GM23338 (cell line): ENCODE measurements at regions not wholly inside any gene's neighbourhood (a gene's known extent, or its start where the extent isn't known, plus 50 kb on each side); places are given as distances from the start of the nearest gene placed in this dataset.

Source experiments
- ATAC-seq: fragments of 200-7000 bp; cut with Tn5 transposase; 3 replicates; pipeline ENCODE4 v1.9.1; 2020
- DNase-seq: peaks from one replicate; pipeline ENCODE4 v3.0.0-alpha.2; 2015; ENCODE audit warnings: low spot score
- H2AFZ ChIP-seq: fragments of 200-600 bp; sonication (generic); 2 replicates; pipeline ENCODE4 v1.8.0; 2016; ENCODE audit warnings: antibody characterized with exemption, mild to moderate bottlenecking, moderate library complexity
- H3F3A ChIP-seq: fragments of 200-600 bp; sonication (generic); replicated peaks from 2 replicates; pipeline ENCODE4 v1.8.0; 2017; ENCODE audit warnings: antibody characterized with exemption, mixed run types, low read depth
- H3K27ac ChIP-seq: fragments of 200-600 bp; sonication (generic); 2 replicates; pipeline ENCODE4 v1.6.1; 2016; ENCODE audit warnings: low read depth
- H3K27me3 ChIP-seq: fragments of 200-600 bp; sonication (generic); 2 replicates; pipeline ENCODE4 v1.8.0; 2016; ENCODE audit warnings: mild to moderate bottlenecking, mixed run types, moderate library complexity; ENCODE audit not compliant: insufficient read depth
- H3K36me3 ChIP-seq: fragments of 200-600 bp; sonication (generic); 2 replicates; pipeline ENCODE4 v1.8.0; 2016; ENCODE audit warnings: mild to moderate bottlenecking; ENCODE audit not compliant: insufficient read depth
- H3K4me1 ChIP-seq: fragments of 200-600 bp; sonication (generic); 2 replicates; pipeline ENCODE4 v1.8.0; 2016; ENCODE audit warnings: mild to moderate bottlenecking, moderate library complexity; ENCODE audit not compliant: insufficient read depth
- H3K4me2 ChIP-seq: fragments of 200-600 bp; sonication (generic); 2 replicates; pipeline ENCODE4 v1.7.1; 2017; ENCODE audit warnings: mixed run types
- H3K4me3 ChIP-seq: fragments of 200-600 bp; sonication (generic); 2 replicates; pipeline ENCODE4 v1.6.1; 2016; ENCODE audit warnings: mixed run types
- H3K79me2 ChIP-seq: fragments of 200-600 bp; sonication (generic); replicated peaks from 2 replicates; pipeline ENCODE4 v1.8.0; 2017; ENCODE audit warnings: mild to moderate bottlenecking; ENCODE audit not compliant: insufficient read depth
- H3K9me2 ChIP-seq: fragments of 200-600 bp; sonication (generic); 2 replicates; pipeline ENCODE4 v1.8.0; 2017; ENCODE audit not compliant: insufficient read depth
- H4K20me1 ChIP-seq: fragments of 200-600 bp; sonication (generic); replicated peaks from 2 replicates; pipeline ENCODE4 v1.8.0; 2017; ENCODE audit warnings: mild to moderate bottlenecking; ENCODE audit not compliant: insufficient read depth
- H3K27ac Mint-ChIP-seq: 2 replicates; pipeline ENCODE4 v1.8.0; 2020; ENCODE audit warnings: inconsistent platforms, mild to moderate bottlenecking, moderate library complexity, mixed read lengths
- H3K27me3 Mint-ChIP-seq: 3 replicates; pipeline ENCODE4 v1.8.0; 2022; ENCODE audit warnings: low read depth, mild to moderate bottlenecking, moderate library complexity, mixed read lengths, inconsistent platforms; ENCODE audit not compliant: insufficient read depth, poor library complexity
- H3K36me3 Mint-ChIP-seq: 3 replicates; pipeline ENCODE4 v1.8.0; 2021; ENCODE audit warnings: low read depth, mild to moderate bottlenecking, inconsistent platforms, moderate library complexity, mixed read lengths
- H3K4me1 Mint-ChIP-seq: 3 replicates; pipeline ENCODE4 v1.8.0; 2020; ENCODE audit warnings: mild to moderate bottlenecking, inconsistent platforms, mixed read lengths
- H3K4me3 Mint-ChIP-seq: 3 replicates; pipeline ENCODE4 v1.8.0; 2021; ENCODE audit warnings: moderate library complexity, mild to moderate bottlenecking, inconsistent platforms, mixed read lengths
- H3K9me3 Mint-ChIP-seq: 3 replicates; pipeline ENCODE4 v1.8.0; 2020; ENCODE audit warnings: moderate library complexity, mild to moderate bottlenecking, inconsistent platforms, mixed read lengths
- CREB1 ChIP-seq: fragments of 250-450 bp; sonication (Bioruptor Pico); IDR thresholded peaks from 2 replicates; pipeline ENCODE4 v1.5.0; 2020; ENCODE audit warnings: low read depth, mild to moderate bottlenecking, moderate library complexity
- EZH2 ChIP-seq: fragments of 200-600 bp; sonication (generic); IDR thresholded peaks from one replicate; pipeline ENCODE4 v1.8.0; 2017; ENCODE audit warnings: antibody characterized with exemption, mild to moderate bottlenecking, low read depth; ENCODE audit not compliant: unreplicated experiment
- JUNB ChIP-seq: IDR thresholded peaks from one replicate; pipeline ENCODE4 v1.6.1; 2016; ENCODE audit warnings: antibody characterized with exemption; ENCODE audit not compliant: unreplicated experiment
- NANOG ChIP-seq: IDR thresholded peaks from 2 replicates; pipeline ENCODE4 v1.6.1; 2016; ENCODE audit warnings: antibody characterized with exemption, borderline replicate concordance
- POLR2AphosphoS5 ChIP-seq: IDR thresholded peaks from 2 replicates; pipeline ENCODE4 v1.6.1; 2016; ENCODE audit warnings: antibody characterized with exemption, low read depth
- STAT1 ChIP-seq: IDR thresholded peaks from one replicate; pipeline ENCODE4 v1.6.1; 2016; ENCODE audit warnings: antibody characterized with exemption; ENCODE audit not compliant: unreplicated experiment
- ZNF114 ChIP-seq: fragments of 250-450 bp; sonication (Bioruptor Pico); IDR thresholded peaks from 2 replicates; pipeline ENCODE4 v1.5.0; 2020; ENCODE audit warnings: mild to moderate bottlenecking, moderate library complexity
- TF ChIP-seq, protein P1 (sequence below): IDR thresholded peaks from one replicate; pipeline ENCODE4 v1.6.1; 2018; ENCODE audit warnings: antibody characterized with exemption; ENCODE audit not compliant: unreplicated experiment
- TF ChIP-seq, protein P2 (sequence below): IDR thresholded peaks from 2 replicates; pipeline ENCODE4 v1.6.1; 2016; ENCODE audit warnings: antibody characterized with exemption
- TF ChIP-seq, protein P3 (sequence below), 2 experiments: fragments of 200-600 bp in 1 of 2; sonication (generic) in 1 of 2; conservative IDR thresholded peaks; 2 replicates each; pipeline versions ENCODE4 v1.5.1 to v1.6.1; 2016 to 2017; ENCODE audit warnings: antibody characterized with exemption in 2 of 2, low read depth in 2 of 2, mild to moderate bottlenecking in 2 of 2, moderate library complexity in 1 of 2
- TF ChIP-seq, protein P4 (sequence below): fragments of 250-450 bp; sonication (Bioruptor Pico); IDR thresholded peaks from 2 replicates; pipeline ENCODE4 v1.5.0; 2020; ENCODE audit warnings: mild to moderate bottlenecking, moderate library complexity

DNA sequence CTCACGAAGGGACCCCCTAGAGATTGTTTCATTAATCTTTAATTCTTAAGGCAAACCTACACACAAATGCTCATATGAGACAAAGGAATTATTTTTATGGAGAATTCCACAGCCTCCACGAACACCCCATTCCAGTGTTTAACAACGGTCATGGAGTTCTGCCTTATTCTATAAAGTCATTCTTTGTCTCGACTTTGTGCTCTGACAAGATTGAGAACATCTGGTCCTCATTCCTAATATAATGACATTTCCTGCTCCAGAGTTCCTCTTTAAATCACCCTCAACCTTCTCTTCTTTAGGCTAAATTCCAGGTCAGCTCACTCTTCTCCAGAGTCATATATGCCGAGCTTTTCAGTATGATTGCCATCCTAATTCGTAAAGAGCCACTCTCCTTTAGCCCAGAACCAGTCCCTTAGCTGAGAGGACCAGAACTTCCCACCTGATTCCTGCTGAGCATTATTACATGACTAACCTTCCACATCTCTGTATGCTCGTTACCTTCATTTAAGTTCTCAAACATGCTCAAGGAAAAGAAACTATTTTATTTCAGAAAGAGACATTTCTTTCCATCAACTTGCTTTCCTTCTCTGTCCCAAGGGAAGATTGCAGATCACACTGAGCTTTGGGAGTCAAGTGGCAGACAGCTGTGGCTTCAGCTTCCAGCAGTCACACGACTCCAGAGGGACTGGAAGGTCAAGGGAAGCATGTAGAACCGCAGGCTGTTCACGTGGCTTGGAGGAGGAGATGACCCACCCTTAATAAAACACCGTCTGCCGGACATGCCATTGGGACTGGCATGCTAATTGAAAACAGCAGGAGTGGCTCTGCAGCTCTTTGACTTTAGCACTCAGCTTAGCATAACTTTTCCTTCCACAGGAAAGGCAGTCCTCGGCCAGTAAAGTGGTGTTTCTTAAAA is 467.1 kb upstream of the HSF2 start:
- Mint-ChIP-seq H3K27me3 (peaks cover 2% of the 10 kb centered on the region), H3K4me3 (peak overlapping the region; percentile 26; the same call in 2 of the 3 replicates), H3K36me3 (peaks cover 20% of the 10 kb centered on the region), H3K4me1 (peaks cover 34% of the 10 kb centered on the region), H3K9me3 (peaks cover 8% of the 10 kb centered on the region), H3K27ac (peak overlapping the region; percentile 93)
- Histone ChIP-seq H3K4me3 (no peak overlapping the region), H3K4me2 (peak overlapping the region; percentile 52), H4K20me1 (no peaks in the 10 kb centered on the region), H3F3A (peaks cover 3% of the 10 kb centered on the region; the same call in 1 of the 2 replicates), H2AFZ (no peak overlapping the region), H3K4me1 (peaks cover 25% of the 10 kb centered on the region), H3K36me3 (no peaks in the 10 kb centered on the region), H3K79me2 (no peaks in the 10 kb centered on the region), H3K27ac (peak overlapping the region; percentile 87), H3K9me2 (no peaks in the 10 kb centered on the region), H3K27me3 (no peaks in the 10 kb centered on the region)
- ATAC-seq (peak; percentile 99), DNase-seq (peak; percentile 86)
- TF ChIP-seq JUNB: no peak
- TF ChIP-seq, protein P1, sequence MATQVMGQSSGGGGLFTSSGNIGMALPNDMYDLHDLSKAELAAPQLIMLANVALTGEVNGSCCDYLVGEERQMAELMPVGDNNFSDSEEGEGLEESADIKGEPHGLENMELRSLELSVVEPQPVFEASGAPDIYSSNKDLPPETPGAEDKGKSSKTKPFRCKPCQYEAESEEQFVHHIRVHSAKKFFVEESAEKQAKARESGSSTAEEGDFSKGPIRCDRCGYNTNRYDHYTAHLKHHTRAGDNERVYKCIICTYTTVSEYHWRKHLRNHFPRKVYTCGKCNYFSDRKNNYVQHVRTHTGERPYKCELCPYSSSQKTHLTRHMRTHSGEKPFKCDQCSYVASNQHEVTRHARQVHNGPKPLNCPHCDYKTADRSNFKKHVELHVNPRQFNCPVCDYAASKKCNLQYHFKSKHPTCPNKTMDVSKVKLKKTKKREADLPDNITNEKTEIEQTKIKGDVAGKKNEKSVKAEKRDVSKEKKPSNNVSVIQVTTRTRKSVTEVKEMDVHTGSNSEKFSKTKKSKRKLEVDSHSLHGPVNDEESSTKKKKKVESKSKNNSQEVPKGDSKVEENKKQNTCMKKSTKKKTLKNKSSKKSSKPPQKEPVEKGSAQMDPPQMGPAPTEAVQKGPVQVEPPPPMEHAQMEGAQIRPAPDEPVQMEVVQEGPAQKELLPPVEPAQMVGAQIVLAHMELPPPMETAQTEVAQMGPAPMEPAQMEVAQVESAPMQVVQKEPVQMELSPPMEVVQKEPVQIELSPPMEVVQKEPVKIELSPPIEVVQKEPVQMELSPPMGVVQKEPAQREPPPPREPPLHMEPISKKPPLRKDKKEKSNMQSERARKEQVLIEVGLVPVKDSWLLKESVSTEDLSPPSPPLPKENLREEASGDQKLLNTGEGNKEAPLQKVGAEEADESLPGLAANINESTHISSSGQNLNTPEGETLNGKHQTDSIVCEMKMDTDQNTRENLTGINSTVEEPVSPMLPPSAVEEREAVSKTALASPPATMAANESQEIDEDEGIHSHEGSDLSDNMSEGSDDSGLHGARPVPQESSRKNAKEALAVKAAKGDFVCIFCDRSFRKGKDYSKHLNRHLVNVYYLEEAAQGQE: peak; percentile 5
- TF ChIP-seq, protein P2, sequence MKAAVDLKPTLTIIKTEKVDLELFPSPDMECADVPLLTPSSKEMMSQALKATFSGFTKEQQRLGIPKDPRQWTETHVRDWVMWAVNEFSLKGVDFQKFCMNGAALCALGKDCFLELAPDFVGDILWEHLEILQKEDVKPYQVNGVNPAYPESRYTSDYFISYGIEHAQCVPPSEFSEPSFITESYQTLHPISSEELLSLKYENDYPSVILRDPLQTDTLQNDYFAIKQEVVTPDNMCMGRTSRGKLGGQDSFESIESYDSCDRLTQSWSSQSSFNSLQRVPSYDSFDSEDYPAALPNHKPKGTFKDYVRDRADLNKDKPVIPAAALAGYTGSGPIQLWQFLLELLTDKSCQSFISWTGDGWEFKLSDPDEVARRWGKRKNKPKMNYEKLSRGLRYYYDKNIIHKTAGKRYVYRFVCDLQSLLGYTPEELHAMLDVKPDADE: peak; percentile 40; the same call in 1 of the 2 replicates
- no peak for TF ChIP-seq CREB1
- no peak for TF ChIP-seq EZH2
- peak; percentile 45; the same call in 1 of the 2 replicates for TF ChIP-seq POLR2AphosphoS5
- peak; percentile 76; the same call in 1 of the 2 replicates for TF ChIP-seq ZNF114
- TF ChIP-seq NANOG: peak; percentile 68
- TF ChIP-seq, protein P3, sequence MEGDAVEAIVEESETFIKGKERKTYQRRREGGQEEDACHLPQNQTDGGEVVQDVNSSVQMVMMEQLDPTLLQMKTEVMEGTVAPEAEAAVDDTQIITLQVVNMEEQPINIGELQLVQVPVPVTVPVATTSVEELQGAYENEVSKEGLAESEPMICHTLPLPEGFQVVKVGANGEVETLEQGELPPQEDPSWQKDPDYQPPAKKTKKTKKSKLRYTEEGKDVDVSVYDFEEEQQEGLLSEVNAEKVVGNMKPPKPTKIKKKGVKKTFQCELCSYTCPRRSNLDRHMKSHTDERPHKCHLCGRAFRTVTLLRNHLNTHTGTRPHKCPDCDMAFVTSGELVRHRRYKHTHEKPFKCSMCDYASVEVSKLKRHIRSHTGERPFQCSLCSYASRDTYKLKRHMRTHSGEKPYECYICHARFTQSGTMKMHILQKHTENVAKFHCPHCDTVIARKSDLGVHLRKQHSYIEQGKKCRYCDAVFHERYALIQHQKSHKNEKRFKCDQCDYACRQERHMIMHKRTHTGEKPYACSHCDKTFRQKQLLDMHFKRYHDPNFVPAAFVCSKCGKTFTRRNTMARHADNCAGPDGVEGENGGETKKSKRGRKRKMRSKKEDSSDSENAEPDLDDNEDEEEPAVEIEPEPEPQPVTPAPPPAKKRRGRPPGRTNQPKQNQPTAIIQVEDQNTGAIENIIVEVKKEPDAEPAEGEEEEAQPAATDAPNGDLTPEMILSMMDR (conservative IDR thresholded peaks at IDR 0.05; ENCODE audit: low read depth in 2 of 2): no peak
- TF ChIP-seq STAT1: no peak
- TF ChIP-seq, protein P4, sequence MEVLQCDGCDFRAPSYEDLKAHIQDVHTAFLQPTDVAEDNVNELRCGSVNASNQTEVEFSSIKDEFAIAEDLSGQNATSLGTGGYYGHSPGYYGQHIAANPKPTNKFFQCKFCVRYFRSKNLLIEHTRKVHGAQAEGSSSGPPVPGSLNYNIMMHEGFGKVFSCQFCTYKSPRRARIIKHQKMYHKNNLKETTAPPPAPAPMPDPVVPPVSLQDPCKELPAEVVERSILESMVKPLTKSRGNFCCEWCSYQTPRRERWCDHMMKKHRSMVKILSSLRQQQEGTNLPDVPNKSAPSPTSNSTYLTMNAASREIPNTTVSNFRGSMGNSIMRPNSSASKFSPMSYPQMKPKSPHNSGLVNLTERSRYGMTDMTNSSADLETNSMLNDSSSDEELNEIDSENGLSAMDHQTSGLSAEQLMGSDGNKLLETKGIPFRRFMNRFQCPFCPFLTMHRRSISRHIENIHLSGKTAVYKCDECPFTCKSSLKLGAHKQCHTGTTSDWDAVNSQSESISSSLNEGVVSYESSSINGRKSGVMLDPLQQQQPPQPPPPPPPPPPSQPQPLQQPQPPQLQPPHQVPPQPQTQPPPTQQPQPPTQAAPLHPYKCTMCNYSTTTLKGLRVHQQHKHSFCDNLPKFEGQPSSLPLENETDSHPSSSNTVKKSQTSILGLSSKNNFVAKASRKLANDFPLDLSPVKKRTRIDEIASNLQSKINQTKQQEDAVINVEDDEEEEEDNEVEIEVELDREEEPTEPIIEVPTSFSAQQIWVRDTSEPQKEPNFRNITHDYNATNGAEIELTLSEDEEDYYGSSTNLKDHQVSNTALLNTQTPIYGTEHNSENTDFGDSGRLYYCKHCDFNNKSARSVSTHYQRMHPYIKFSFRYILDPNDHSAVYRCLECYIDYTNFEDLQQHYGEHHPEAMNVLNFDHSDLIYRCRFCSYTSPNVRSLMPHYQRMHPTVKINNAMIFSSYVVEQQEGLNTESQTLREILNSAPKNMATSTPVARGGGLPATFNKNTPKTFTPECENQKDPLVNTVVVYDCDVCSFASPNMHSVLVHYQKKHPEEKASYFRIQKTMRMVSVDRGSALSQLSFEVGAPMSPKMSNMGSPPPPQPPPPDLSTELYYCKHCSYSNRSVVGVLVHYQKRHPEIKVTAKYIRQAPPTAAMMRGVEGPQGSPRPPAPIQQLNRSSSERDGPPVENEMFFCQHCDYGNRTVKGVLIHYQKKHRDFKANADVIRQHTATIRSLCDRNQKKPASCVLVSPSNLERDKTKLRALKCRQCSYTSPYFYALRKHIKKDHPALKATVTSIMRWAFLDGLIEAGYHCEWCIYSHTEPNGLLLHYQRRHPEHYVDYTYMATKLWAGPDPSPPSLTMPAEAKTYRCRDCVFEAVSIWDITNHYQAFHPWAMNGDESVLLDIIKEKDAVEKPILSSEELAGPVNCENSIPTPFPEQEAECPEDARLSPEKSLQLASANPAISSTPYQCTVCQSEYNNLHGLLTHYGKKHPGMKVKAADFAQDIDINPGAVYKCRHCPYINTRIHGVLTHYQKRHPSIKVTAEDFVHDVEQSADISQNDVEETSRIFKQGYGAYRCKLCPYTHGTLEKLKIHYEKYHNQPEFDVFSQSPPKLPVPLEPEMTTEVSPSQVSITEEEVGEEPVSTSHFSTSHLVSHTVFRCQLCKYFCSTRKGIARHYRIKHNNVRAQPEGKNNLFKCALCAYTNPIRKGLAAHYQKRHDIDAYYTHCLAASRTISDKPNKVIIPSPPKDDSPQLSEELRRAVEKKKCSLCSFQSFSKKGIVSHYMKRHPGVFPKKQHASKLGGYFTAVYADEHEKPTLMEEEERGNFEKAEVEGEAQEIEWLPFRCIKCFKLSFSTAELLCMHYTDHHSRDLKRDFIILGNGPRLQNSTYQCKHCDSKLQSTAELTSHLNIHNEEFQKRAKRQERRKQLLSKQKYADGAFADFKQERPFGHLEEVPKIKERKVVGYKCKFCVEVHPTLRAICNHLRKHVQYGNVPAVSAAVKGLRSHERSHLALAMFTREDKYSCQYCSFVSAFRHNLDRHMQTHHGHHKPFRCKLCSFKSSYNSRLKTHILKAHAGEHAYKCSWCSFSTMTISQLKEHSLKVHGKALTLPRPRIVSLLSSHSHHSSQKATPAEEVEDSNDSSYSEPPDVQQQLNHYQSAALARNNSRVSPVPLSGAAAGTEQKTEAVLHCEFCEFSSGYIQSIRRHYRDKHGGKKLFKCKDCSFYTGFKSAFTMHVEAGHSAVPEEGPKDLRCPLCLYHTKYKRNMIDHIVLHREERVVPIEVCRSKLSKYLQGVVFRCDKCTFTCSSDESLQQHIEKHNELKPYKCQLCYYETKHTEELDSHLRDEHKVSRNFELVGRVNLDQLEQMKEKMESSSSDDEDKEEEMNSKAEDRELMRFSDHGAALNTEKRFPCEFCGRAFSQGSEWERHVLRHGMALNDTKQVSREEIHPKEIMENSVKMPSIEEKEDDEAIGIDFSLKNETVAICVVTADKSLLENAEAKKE (CRISPR knock-in tag): peak; percentile 99
